K562 (cell line): ENCODE measurements at regions not wholly inside any gene's neighbourhood (a gene's known extent, or its start where the extent isn't known, plus 50 kb on each side); places are given as distances from the start of the nearest gene placed in this dataset.

Experiments used
- ATAC-seq: fragments of 200-7000 bp; cut with Tn5 transposase; 3 replicates; pipeline ENCODE4 v1.9.1; 2020; ENCODE audit warnings: moderate library complexity
- BruUV-seq: library from RNA; stranded (reverse); fragments of 400-500 nt; replicated peaks from 2 replicates; lab custom pipeline; 2021; lab: Mats Ljungman, UMichigan
- CTCF ChIA-PET: fragments of 300-600 bp; formaldehyde crosslinking; extraction: SDS; loops from one replicate; lab custom pipeline; 2021; ENCODE audit warnings: low intra/inter-chr PET ratio; lab: Yijun Ruan, JAX
- POLR2A ChIA-PET: fragments of 300-600, 350-650 bp; sonication (Branson Sonifier 250); formaldehyde crosslinking; extraction: SDS; loops from one replicate; lab custom pipeline; 2021; ENCODE audit warnings: antibody characterized with exemption, inconsistent platforms; lab: Yijun Ruan, JAX
- DNase-seq, 4 experiments: peaks; one replicate each; pipeline versions ENCODE4 v3.0.0 to v3.0.0-alpha.2; 2011 to 2018; ENCODE audit warnings: low spot score in 3 of 4, mixed read lengths in 3 of 4; ENCODE audit errors: extremely low read depth in 1 of 4
- FAIRE-seq: peaks from 2 replicates; lab custom pipeline; 2011; peaks lifted over from hg19 to GRCh38; lab: Jason Lieb, UNC
- H2AFZ ChIP-seq: 2 replicates; pipeline ENCODE4 v1.6.0; 2011; ENCODE audit warnings: low read depth, low read length, control low read depth, inconsistent platforms
- H3K27ac ChIP-seq: fragments of 200-600 bp; 3 replicates; pipeline ENCODE4 v1.8.0; 2011; ENCODE audit warnings: low read depth, mild to moderate bottlenecking, control low read depth, inconsistent platforms, low read length, moderate library complexity, mixed read lengths; ENCODE audit errors: extremely low read depth
- H3K27me3 ChIP-seq, 2 experiments: fragments of 300-600 bp in 1 of 2; 2 replicates in 1 of 2; 3 replicates in 1 of 2; pipeline versions ENCODE4 v1.6.0 to v1.8.0; 2011; ENCODE audit warnings: inconsistent platforms in 2 of 2, low read length in 2 of 2, mild to moderate bottlenecking in 1 of 2, mixed read lengths in 1 of 2, moderate library complexity in 1 of 2; ENCODE audit not compliant: control insufficient read depth in 2 of 2, insufficient read depth in 2 of 2
- H3K36me3 ChIP-seq: fragments of 300-600 bp; 3 replicates; pipeline ENCODE4 v1.8.0; 2011; ENCODE audit warnings: mild to moderate bottlenecking, low read length, inconsistent platforms; ENCODE audit not compliant: control insufficient read depth, insufficient read depth
- H3K4me1 ChIP-seq, 2 experiments: fragments of 200-600 bp in 1 of 2; replicated peaks in 1 of 2; 2 replicates in 1 of 2; 3 replicates in 1 of 2; pipeline versions ENCODE4 v1.5.1 to v1.8.0; 2011; ENCODE audit warnings: inconsistent platforms in 2 of 2, low read length in 2 of 2, mild to moderate bottlenecking in 1 of 2, mixed read lengths in 1 of 2, moderate library complexity in 1 of 2; ENCODE audit not compliant: control insufficient read depth in 2 of 2, insufficient read depth in 2 of 2
- H3K4me2 ChIP-seq: 2 replicates; pipeline ENCODE4 v1.6.1; 2011; ENCODE audit warnings: low read length, control low read depth, inconsistent platforms, mixed read lengths; ENCODE audit not compliant: insufficient read depth
- H3K4me3 ChIP-seq: fragments of 200-600 bp; sonication (generic), shearing (Covaris generic); 2 replicates; pipeline ENCODE4 v1.5.1; 2016; ENCODE audit warnings: control low read depth, inconsistent platforms
- H3K79me2 ChIP-seq: fragments of 200-600 bp; 3 replicates; pipeline ENCODE4 v1.8.0; 2011; ENCODE audit warnings: low read length, inconsistent platforms; ENCODE audit not compliant: control insufficient read depth, insufficient read depth
- H3K9ac ChIP-seq, 2 experiments: 2 replicates each; pipeline versions ENCODE4 v1.6.0 to v1.6.1; 2011; ENCODE audit warnings: low read depth in 2 of 2, low read length in 2 of 2, control low read depth in 1 of 2, inconsistent platforms in 1 of 2, mild to moderate bottlenecking in 1 of 2, mixed read lengths in 1 of 2; ENCODE audit not compliant: insufficient read depth in 1 of 2
- H3K9me1 ChIP-seq: one replicate; pipeline ENCODE4 v1.6.0; 2011; ENCODE audit warnings: inconsistent platforms, mild to moderate bottlenecking, low read length, moderate library complexity; ENCODE audit not compliant: control insufficient read depth, insufficient read depth
- H3K9me3 ChIP-seq: replicated peaks from 2 replicates; pipeline ENCODE4 v1.5.1; 2011; ENCODE audit warnings: low read depth, low read length, inconsistent platforms; ENCODE audit not compliant: control insufficient read depth, insufficient read depth
- H4K20me1 ChIP-seq: replicated peaks from 2 replicates; pipeline ENCODE4 v1.6.1; 2011; ENCODE audit warnings: low read length, inconsistent platforms, mixed read lengths; ENCODE audit not compliant: control insufficient read depth, insufficient read depth
- E2F3 ChIP-seq: fragments of 250-450 bp; sonication (Bioruptor Pico); IDR thresholded peaks from 2 replicates; pipeline ENCODE4 v1.4.0; 2020; ENCODE audit warnings: mild to moderate bottlenecking
- ETV5 ChIP-seq: sonication (generic); formaldehyde crosslinking; IDR thresholded peaks from 2 replicates; pipeline ENCODE4 v1.4.0; 2020; ENCODE audit warnings: low read depth, mild to moderate bottlenecking, missing genetic modification reagents
- PML ChIP-seq: IDR thresholded peaks from 2 replicates; pipeline ENCODE4 v1.6.1; 2012; ENCODE audit warnings: low read length, inconsistent platforms
- RHOXF2B ChIP-seq: fragments of 250-450 bp; sonication (Bioruptor Pico); conservative IDR thresholded peaks from 2 replicates; pipeline ENCODE4 v1.5.1; 2021
- ZC3H11A ChIP-seq: IDR thresholded peaks from 2 replicates; pipeline ENCODE4 v1.6.1; 2012; ENCODE audit warnings: low read depth, low read length, improper control_type of control experiment
- ZNF282 ChIP-seq: sonication (generic); formaldehyde crosslinking; IDR thresholded peaks from 2 replicates; pipeline ENCODE4 v1.8.1; 2023; ENCODE audit warnings: missing genetic modification reagents
- ZNF589 ChIP-seq: fragments of 200-800 bp; sonication (Bioruptor generic); IDR thresholded peaks from 2 replicates; pipeline ENCODE4 v1.6.1; 2016; ENCODE audit warnings: low read depth, missing genetic modification characterization, missing compliant biosample characterization
- in situ Hi-C: fragments of 300-500 bp; cut with MboI; formaldehyde crosslinking; loops from 4 replicates; pipeline ENCODE4 v1.15.0; 2018; ENCODE audit warnings: inconsistent platforms, mixed read lengths
- intact Hi-C: fragments of 100-400 bp; cut with micrococcal nuclease; formaldehyde crosslinking; loops from 2 replicates; pipeline ENCODE4 v1.14.2; 2022
- TF ChIP-seq, protein P1 (sequence below): fragments of 250-450 bp; sonication (Bioruptor Pico); IDR thresholded peaks from 2 replicates; pipeline ENCODE4 v1.5.0; 2021; ENCODE audit warnings: mild to moderate bottlenecking, moderate library complexity
- TF ChIP-seq, protein P2 (sequence below): fragments of 450-650 bp; IDR thresholded peaks from 2 replicates; pipeline ENCODE4 v1.6.1; 2016; ENCODE audit warnings: borderline replicate concordance

- no peaks in the 10 kb centered on the region for H3K79me2 ChIP-seq
- H3K9me3 ChIP-seq, result no peaks in the 10 kb centered on the region
- H3K9me1 ChIP-seq, result no peaks in the 10 kb centered on the region
- no peak overlapping the region for H3K27ac ChIP-seq
- no peak overlapping the region for H3K4me3 ChIP-seq
- POLR2A ChIA-PET, result no interaction called here
- no peak overlapping the region for H3K4me2 ChIP-seq
- H3K9ac ChIP-seq, result no peak overlapping the region
- no peak overlapping the region for H2AFZ ChIP-seq
- no peak for FAIRE-seq
- ATAC-seq, result no peak
- H4K20me1 ChIP-seq, result no peaks in the 10 kb centered on the region
- TF ChIP-seq PML (no peak), E2F3 (no peak), ETV5 (CRISPR knock-in tag) (no peak), ZNF282 (CRISPR knock-in tag) (no peak), ZNF589 (CRISPR knock-in tag) (no peak), ZC3H11A (no peak), RHOXF2B (no peak)
- TF ChIP-seq, protein P1, sequence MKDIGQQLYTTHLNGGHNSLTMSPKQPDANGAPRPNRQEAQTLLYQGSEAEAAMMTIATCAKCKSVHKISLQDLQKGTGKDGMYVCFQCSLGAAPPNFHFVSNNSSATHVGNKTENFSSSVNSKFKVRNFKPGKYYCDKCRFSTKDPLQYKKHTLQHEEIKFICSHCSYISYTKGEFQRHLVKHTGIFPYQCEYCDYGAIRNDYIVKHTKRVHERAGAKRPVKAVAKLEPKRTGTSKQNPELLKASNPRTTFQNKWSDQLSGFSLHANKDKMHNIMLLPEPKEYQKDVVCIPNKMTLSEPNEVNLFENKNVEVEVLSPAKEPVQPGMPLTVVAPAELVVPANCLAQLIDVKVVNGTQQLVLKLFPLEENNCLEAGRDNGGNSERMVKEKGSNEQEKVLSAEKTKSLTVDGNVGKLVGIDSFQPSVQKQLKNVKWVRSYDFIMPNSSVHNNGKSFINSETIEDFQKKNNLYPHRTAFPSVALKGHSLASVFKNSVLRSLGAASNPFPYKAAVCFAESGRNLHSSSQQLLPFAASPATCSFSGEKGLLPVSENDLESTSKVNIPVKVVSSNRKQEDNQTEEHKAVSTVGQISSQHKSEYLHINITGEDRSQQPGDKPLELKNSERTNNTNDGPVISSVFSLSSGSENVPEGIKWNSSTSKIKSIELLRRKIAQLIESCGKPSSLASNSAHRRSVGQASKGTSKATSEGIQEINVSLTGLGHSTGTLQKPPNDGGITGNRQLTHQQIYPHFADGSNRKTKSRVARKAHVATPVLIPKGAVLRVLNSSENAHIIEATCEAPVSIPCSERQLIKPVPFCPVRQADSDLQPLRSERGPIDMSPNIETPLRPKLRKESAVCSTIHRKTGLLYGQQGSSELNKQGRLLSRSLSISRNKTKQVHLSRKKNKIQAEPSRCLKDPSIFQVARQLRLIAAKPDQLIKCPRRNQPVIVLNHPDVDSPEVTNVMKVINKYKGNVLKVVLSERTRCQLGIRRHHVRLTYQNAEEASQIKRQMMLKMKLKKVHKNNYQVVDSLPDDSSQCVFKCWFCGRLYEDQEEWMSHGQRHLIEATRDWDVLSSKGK (CRISPR knock-in tag), result no peak
- TF ChIP-seq, protein P2, sequence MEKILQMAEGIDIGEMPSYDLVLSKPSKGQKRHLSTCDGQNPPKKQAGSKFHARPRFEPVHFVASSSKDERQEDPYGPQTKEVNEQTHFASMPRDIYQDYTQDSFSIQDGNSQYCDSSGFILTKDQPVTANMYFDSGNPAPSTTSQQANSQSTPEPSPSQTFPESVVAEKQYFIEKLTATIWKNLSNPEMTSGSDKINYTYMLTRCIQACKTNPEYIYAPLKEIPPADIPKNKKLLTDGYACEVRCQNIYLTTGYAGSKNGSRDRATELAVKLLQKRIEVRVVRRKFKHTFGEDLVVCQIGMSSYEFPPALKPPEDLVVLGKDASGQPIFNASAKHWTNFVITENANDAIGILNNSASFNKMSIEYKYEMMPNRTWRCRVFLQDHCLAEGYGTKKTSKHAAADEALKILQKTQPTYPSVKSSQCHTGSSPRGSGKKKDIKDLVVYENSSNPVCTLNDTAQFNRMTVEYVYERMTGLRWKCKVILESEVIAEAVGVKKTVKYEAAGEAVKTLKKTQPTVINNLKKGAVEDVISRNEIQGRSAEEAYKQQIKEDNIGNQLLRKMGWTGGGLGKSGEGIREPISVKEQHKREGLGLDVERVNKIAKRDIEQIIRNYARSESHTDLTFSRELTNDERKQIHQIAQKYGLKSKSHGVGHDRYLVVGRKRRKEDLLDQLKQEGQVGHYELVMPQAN, result no peak
- TF ChIP-seq, all 486 proteins: peak for 0
- no peaks in the 10 kb centered on the region for H3K4me1 ChIP-seq
- DNase-seq, result no peak
- no peaks in the 10 kb centered on the region for H3K36me3 ChIP-seq
- BruUV-seq, result no TSS peak
- H3K27me3 ChIP-seq, result no peaks in the 10 kb centered on the region
- CTCF ChIA-PET, result no interaction called here
- intact Hi-C loops (no loop called here), in situ Hi-C loops (no loop called here)
These were observed 880.2 kb downstream of the RAPGEF2 start for GRCh38 chr4:159983082-159983481.
